Neural cell (in vitro differentiated cells): ENCODE measurements at regions not wholly inside any gene's neighbourhood (a gene's known extent, or its start where the extent isn't known, plus 50 kb on each side); places are given as distances from the start of the nearest gene placed in this dataset.

ENCODE experiments used
- H2AFZ ChIP-seq: fragments of 200-600, 300-800 bp; sonication (generic), shearing (Covaris generic); 2 replicates; pipeline ENCODE4 v1.6.0; 2014; ENCODE audit warnings: low read depth, mild to moderate bottlenecking, antibody characterized with exemption, low read length, moderate library complexity
- H3F3A ChIP-seq: fragments of 200-600 bp; shearing (Covaris generic); 2 replicates; pipeline ENCODE4 v1.6.1; 2016; ENCODE audit warnings: mild to moderate bottlenecking, moderate library complexity, mixed read lengths, antibody characterized with exemption, low read length; ENCODE audit not compliant: insufficient read depth, poor library complexity, severe bottlenecking
- H3K27ac ChIP-seq: fragments of 200-600, 300-800 bp; sonication (generic), shearing (Covaris generic); 2 replicates; pipeline ENCODE4 v1.5.1; 2014; ENCODE audit warnings: mild to moderate bottlenecking, low read length, moderate library complexity
- H3K27me3 ChIP-seq: fragments of 300-800, 200-600 bp; sonication (generic), shearing (Covaris generic); 2 replicates; pipeline ENCODE4 v1.6.0; 2014; ENCODE audit warnings: mild to moderate bottlenecking, low read depth, low read length, moderate library complexity; ENCODE audit not compliant: insufficient read depth
- H3K36me3 ChIP-seq: fragments of 300-800, 200-600 bp; sonication (generic), shearing (Covaris generic); 2 replicates; pipeline ENCODE4 v1.5.1; 2014; ENCODE audit warnings: mild to moderate bottlenecking, antibody characterized with exemption, low read length, moderate library complexity; ENCODE audit not compliant: insufficient read depth
- H3K4me2 ChIP-seq: fragments of 300-800, 200-600 bp; sonication (generic), shearing (Covaris generic); 2 replicates; pipeline ENCODE4 v1.6.0; 2014; ENCODE audit warnings: mild to moderate bottlenecking, low read length
- H3K4me3 ChIP-seq: fragments of 300-800, 200-600 bp; sonication (generic), shearing (Covaris generic); 2 replicates; pipeline ENCODE4 v1.5.1; 2014; ENCODE audit warnings: mild to moderate bottlenecking, low read length, moderate library complexity
- H3K79me2 ChIP-seq: fragments of 200-600 bp; shearing (Covaris generic); replicated peaks from 2 replicates; pipeline ENCODE4 v1.6.0; 2014; ENCODE audit warnings: mild to moderate bottlenecking, low read length, moderate library complexity; ENCODE audit not compliant: insufficient read depth
- H3K9ac ChIP-seq: fragments of 300-800, 200-600 bp; sonication (generic), shearing (Covaris generic); 2 replicates; pipeline ENCODE4 v1.6.1; 2016; ENCODE audit warnings: mild to moderate bottlenecking, low read length, mixed read lengths
- H3K9me2 ChIP-seq: fragments of 200-600 bp; shearing (Covaris generic); 2 replicates; pipeline ENCODE4 v1.6.1; 2016; ENCODE audit warnings: mild to moderate bottlenecking, low read length, mixed read lengths; ENCODE audit not compliant: insufficient read depth
- H3K9me3 ChIP-seq: fragments of 200-600, 300-800 bp; sonication (generic), shearing (Covaris generic); 2 replicates; pipeline ENCODE4 v1.6.1; 2016; ENCODE audit warnings: mild to moderate bottlenecking, mixed run types, low read length, moderate library complexity, mixed read lengths
- H4K20me1 ChIP-seq: fragments of 200-600 bp; shearing (Covaris generic); 2 replicates; pipeline ENCODE4 v1.6.1; 2016; ENCODE audit warnings: mild to moderate bottlenecking, mixed run types; ENCODE audit not compliant: insufficient read depth
- CTCF ChIP-seq: fragments of 450-650 bp; IDR thresholded peaks from 2 replicates; pipeline ENCODE4 v1.5.1; 2014; ENCODE audit warnings: antibody characterized with exemption, mild to moderate bottlenecking, moderate library complexity; ENCODE audit not compliant: poor library complexity, severe bottlenecking
- EP300 ChIP-seq: fragments of 450-650 bp; conservative IDR thresholded peaks from 2 replicates; pipeline ENCODE4 v1.6.1; 2014; ENCODE audit warnings: antibody characterized with exemption, mild to moderate bottlenecking, moderate library complexity; ENCODE audit not compliant: poor library complexity, severe bottlenecking
- EZH2 ChIP-seq: fragments of 200-600, 300-800 bp; shearing (Covaris generic), sonication (generic); IDR thresholded peaks from 2 replicates; pipeline ENCODE4 v1.6.1; 2014; ENCODE audit warnings: antibody characterized with exemption, low read length, borderline replicate concordance, mild to moderate bottlenecking; ENCODE audit not compliant: insufficient read depth, poor library complexity, severe bottlenecking
- MXI1 ChIP-seq: fragments of 450-650 bp; conservative IDR thresholded peaks from 2 replicates; pipeline ENCODE4 v1.6.1; 2014; ENCODE audit warnings: antibody characterized with exemption, mild to moderate bottlenecking; ENCODE audit not compliant: poor library complexity, severe bottlenecking
- POLR2AphosphoS5 ChIP-seq: IDR thresholded peaks from 2 replicates; pipeline ENCODE4 v1.6.1; 2012
- REST ChIP-seq: IDR thresholded peaks from 2 replicates; pipeline ENCODE4 v1.6.1; 2012; ENCODE audit warnings: borderline replicate concordance
- SMC3 ChIP-seq: fragments of 450-650 bp; conservative IDR thresholded peaks from 2 replicates; pipeline ENCODE4 v1.6.1; 2014; ENCODE audit warnings: antibody characterized with exemption, mild to moderate bottlenecking, moderate library complexity; ENCODE audit not compliant: poor library complexity
- TAF1 ChIP-seq: IDR thresholded peaks from 2 replicates; pipeline ENCODE4 v1.6.1; 2012; ENCODE audit warnings: low read depth

- Histone ChIP-seq H3K36me3 (no peaks in the 10 kb centered on the region), H3F3A (no peaks in the 10 kb centered on the region), H3K79me2 (no peaks in the 10 kb centered on the region), H3K4me2 (no peak overlapping the region), H3K9ac (no peak overlapping the region), H4K20me1 (no peaks in the 10 kb centered on the region), H2AFZ (no peak overlapping the region), H3K9me2 (no peaks in the 10 kb centered on the region), H3K4me3 (no peak overlapping the region), H3K27me3 (no peaks in the 10 kb centered on the region), H3K9me3 (no peaks in the 10 kb centered on the region), H3K27ac (no peak overlapping the region)
- no peak for TF ChIP-seq SMC3
- no peak for TF ChIP-seq CTCF
- no peak for TF ChIP-seq REST
- no peak for TF ChIP-seq EP300
- TF ChIP-seq EZH2 = no peak
Observed at GRCh38 chr21:28159396-28159795, 833.3 kb downstream of the LTN1 start.

GRCh38 chr21:28156590-28156989, 836.1 kb downstream of the LTN1 start:
- Histone ChIP-seq H3K27me3 (no peaks in the 10 kb centered on the region), H3K4me2 (no peak overlapping the region)

GRCh38 chr21:28154121-28154520, 838.6 kb downstream of the LTN1 start:
- no peak overlapping the region for H3K27ac ChIP-seq
- no peaks in the 10 kb centered on the region for H4K20me1 ChIP-seq
- no peaks in the 10 kb centered on the region for H3F3A ChIP-seq
- TF ChIP-seq TAF1 = no peak
- TF ChIP-seq POLR2AphosphoS5 = no peak
- TF ChIP-seq CTCF = no peak
- TF ChIP-seq EZH2 = no peak
- TF ChIP-seq SMC3 = no peak
- no peak for TF ChIP-seq REST
- no peak for TF ChIP-seq EP300
- TF ChIP-seq MXI1 = no peak
- no peak overlapping the region for H3K4me3 ChIP-seq
- H3K9me3 ChIP-seq = no peaks in the 10 kb centered on the region
- no peaks in the 10 kb centered on the region for H3K36me3 ChIP-seq
- H3K9me2 ChIP-seq = no peaks in the 10 kb centered on the region
- H3K27me3 ChIP-seq = no peaks in the 10 kb centered on the region
- H3K9ac ChIP-seq = no peak overlapping the region
- no peaks in the 10 kb centered on the region for H3K79me2 ChIP-seq
- no peak overlapping the region for H2AFZ ChIP-seq
- no peak overlapping the region for H3K4me2 ChIP-seq

More at GRCh38 chr21:28156590-28156989, 836.1 kb downstream of the LTN1 start:
- Histone ChIP-seq H3K27ac (no peak overlapping the region), H3K9me3 (no peaks in the 10 kb centered on the region), H3K36me3 (no peaks in the 10 kb centered on the region), H3K79me2 (no peaks in the 10 kb centered on the region), H4K20me1 (no peaks in the 10 kb centered on the region), H3K9ac (no peak overlapping the region), H3K4me3 (no peak overlapping the region), H3F3A (no peaks in the 10 kb centered on the region), H2AFZ (no peak overlapping the region), H3K9me2 (no peaks in the 10 kb centered on the region)
- no peak for TF ChIP-seq EP300
